ENCODE measurements at regions not wholly inside any gene's neighbourhood (a gene's known extent, or its start where the extent isn't known, plus 50 kb on each side); places are given as distances from the start of the nearest gene placed in this dataset.

- TF ChIP-seq USF1 (IDR thresholded peaks at IDR 0.05): no peak
- no peak for TF ChIP-seq YY1 (IDR thresholded peaks at IDR 0.05; ENCODE audit: low read depth)
- TF ChIP-seq EP300 (IDR thresholded peaks at IDR 0.05; ENCODE audit: borderline replicate concordance): no peak
- TF ChIP-seq NFIC (IDR thresholded peaks at IDR 0.05): no peak
- TF ChIP-seq TAF1 (IDR thresholded peaks at IDR 0.05; ENCODE audit: low read depth): no peak
- no peak for TF ChIP-seq MAX (IDR thresholded peaks at IDR 0.05)
- no peak for TF ChIP-seq REST (IDR thresholded peaks at IDR 0.05; ENCODE audit: low read depth)
- TF ChIP-seq TEAD4 (IDR thresholded peaks at IDR 0.05): no peak
- no peak for TF ChIP-seq CEBPB (IDR thresholded peaks at IDR 0.05)
- TF ChIP-seq RAD21 (IDR thresholded peaks at IDR 0.05; ENCODE audit: low read depth): no peak
- TF ChIP-seq FOXM1 (IDR thresholded peaks at IDR 0.05; ENCODE audit: borderline replicate concordance, low read depth): no peak
- TF ChIP-seq EGR1 (IDR thresholded peaks at IDR 0.05): no peak
- TF ChIP-seq TCF12 (IDR thresholded peaks at IDR 0.05; ENCODE audit: low read depth): no peak
- no peak for TF ChIP-seq ZBTB7A (IDR thresholded peaks at IDR 0.05; ENCODE audit: low read depth)
- TF ChIP-seq CREB1 (IDR thresholded peaks at IDR 0.05; ENCODE audit: low read depth): no peak
These were observed 174.2 kb upstream of the PUM3 start for GRCh38 chr9:3018071-3018470.

- TF ChIP-seq YY1 (IDR thresholded peaks at IDR 0.05; ENCODE audit: low read depth) (no peak), NFIC (IDR thresholded peaks at IDR 0.05) (no peak), USF1 (IDR thresholded peaks at IDR 0.05) (no peak), TCF12 (IDR thresholded peaks at IDR 0.05; ENCODE audit: low read depth) (no peak), REST (IDR thresholded peaks at IDR 0.05; ENCODE audit: low read depth) (no peak), MAX (IDR thresholded peaks at IDR 0.05) (no peak), CREB1 (IDR thresholded peaks at IDR 0.05; ENCODE audit: low read depth) (no peak), CEBPB (IDR thresholded peaks at IDR 0.05) (no peak), TEAD4 (IDR thresholded peaks at IDR 0.05) (no peak)
These were observed 170.3 kb upstream of the PUM3 start for GRCh38 chr9:3014178-3014577.

DNA sequence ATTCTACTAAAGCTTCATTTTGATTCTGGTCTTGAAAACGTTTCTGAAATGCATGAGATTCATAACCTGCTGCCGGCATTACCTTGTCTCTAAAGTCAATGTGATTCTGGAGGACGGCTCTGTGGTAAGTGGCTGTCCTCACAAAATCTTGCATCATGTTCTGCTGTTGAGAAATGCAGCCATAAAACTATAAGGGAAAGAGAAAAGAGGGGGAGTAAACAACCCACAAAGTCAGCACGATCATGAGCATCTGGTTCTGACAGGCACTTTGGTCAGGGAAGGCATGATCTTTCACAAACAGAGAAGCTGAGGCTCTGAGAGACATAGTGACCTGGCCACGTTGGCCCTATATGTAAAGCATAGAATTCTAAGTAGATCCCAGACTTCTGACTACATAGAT is 168.9 kb upstream of the PUM3 start:
- TF ChIP-seq USF1 (IDR thresholded peaks at IDR 0.05) (no peak), NFIC (IDR thresholded peaks at IDR 0.05) (no peak), TAF1 (IDR thresholded peaks at IDR 0.05; ENCODE audit: low read depth) (no peak), TEAD4 (IDR thresholded peaks at IDR 0.05) (no peak), EP300 (IDR thresholded peaks at IDR 0.05; ENCODE audit: borderline replicate concordance) (no peak), FOXM1 (IDR thresholded peaks at IDR 0.05; ENCODE audit: borderline replicate concordance, low read depth) (no peak), RAD21 (IDR thresholded peaks at IDR 0.05; ENCODE audit: low read depth) (no peak), ZBTB7A (IDR thresholded peaks at IDR 0.05; ENCODE audit: low read depth) (no peak), CREB1 (IDR thresholded peaks at IDR 0.05; ENCODE audit: low read depth) (no peak), CEBPB (IDR thresholded peaks at IDR 0.05) (no peak), YY1 (IDR thresholded peaks at IDR 0.05; ENCODE audit: low read depth) (no peak), REST (IDR thresholded peaks at IDR 0.05; ENCODE audit: low read depth) (no peak), MAX (IDR thresholded peaks at IDR 0.05) (no peak), EGR1 (IDR thresholded peaks at IDR 0.05) (no peak), TCF12 (IDR thresholded peaks at IDR 0.05; ENCODE audit: low read depth) (no peak)

- TF ChIP-seq TEAD4 (IDR thresholded peaks at IDR 0.05) (no peak), EP300 (IDR thresholded peaks at IDR 0.05; ENCODE audit: borderline replicate concordance) (no peak), MAX (IDR thresholded peaks at IDR 0.05) (no peak), RAD21 (IDR thresholded peaks at IDR 0.05; ENCODE audit: low read depth) (no peak), CEBPB (IDR thresholded peaks at IDR 0.05) (no peak), NFIC (IDR thresholded peaks at IDR 0.05) (no peak), EGR1 (IDR thresholded peaks at IDR 0.05) (no peak)
These were observed 168.3 kb upstream of the PUM3 start for GRCh38 chr9:3012245-3012644.
